AG10803 (cell line): ENCODE measurements at regions not wholly inside any gene's neighbourhood (a gene's known extent, or its start where the extent isn't known, plus 50 kb on each side); places are given as distances from the start of the nearest gene placed in this dataset.

Source experiments
- DNase-seq: peaks from one replicate; pipeline ENCODE4 v3.0.0; 2010; ENCODE audit warnings: low read depth
- H3K4me3 ChIP-seq: 2 replicates; pipeline ENCODE4 v1.5.1; 2011; ENCODE audit warnings: mild to moderate bottlenecking, low read length, control low read depth
- CTCF ChIP-seq: conservative IDR thresholded peaks from 2 replicates; pipeline ENCODE4 v1.5.1; 2011; ENCODE audit warnings: mild to moderate bottlenecking, low read length, control low read depth, inconsistent platforms

GRCh38 chr13:90999401-90999800 lies 348.1 kb upstream of the MIR17HG start:
- H3K4me3 ChIP-seq, result no peak overlapping the region
- TF ChIP-seq CTCF, result no peak

GRCh38 chr13:91001371-91001770 lies 346.1 kb upstream of the MIR17HG start:
- DNase-seq, result no peak
- H3K4me3 ChIP-seq, result no peak overlapping the region
- no peak for TF ChIP-seq CTCF

More at GRCh38 chr13:90999401-90999800, 348.1 kb upstream of the MIR17HG start:
- DNase-seq, result no peak

GRCh38 chr13:91014696-91015095 lies 332.8 kb upstream of the MIR17HG start:
- no peak for TF ChIP-seq CTCF
- no peak for DNase-seq
- H3K4me3 ChIP-seq, result no peak overlapping the region

GRCh38 chr13:91017031-91017668 lies 330.3 kb upstream of the MIR17HG start:
- TF ChIP-seq CTCF, result peak; percentile 67
- peak; percentile 12 for DNase-seq
- H3K4me3 ChIP-seq, result no peak overlapping the region

GRCh38 chr13:91017669-91018053 lies 329.8 kb upstream of the MIR17HG start:
- no peak for TF ChIP-seq CTCF
- no peak overlapping the region for H3K4me3 ChIP-seq
- DNase-seq, result no peak

GRCh38 chr13:91020461-91021034 lies 326.9 kb upstream of the MIR17HG start:
- no peak for DNase-seq
- no peak overlapping the region for H3K4me3 ChIP-seq
- TF ChIP-seq CTCF, result no peak

- no peak overlapping the region for H3K4me3 ChIP-seq
- no peak for TF ChIP-seq CTCF
- DNase-seq, result no peak
Measured at GRCh38 chr13:91024157-91024792, 323.2 kb upstream of the MIR17HG start.
